Transverse colon (tissue), 4 donors: ENCODE measurements at regions not wholly inside any gene's neighbourhood (a gene's known extent, or its start where the extent isn't known, plus 50 kb on each side); places are given as distances from the start of the nearest gene placed in this dataset.
"Not testable (repeated sequence)": the region's sequence is repeated elsewhere in the genome, so short reads cannot be mapped to it uniquely, and the experiment has no call there.

Experiments used
- DNase-seq: peaks from one replicate; pipeline ENCODE4 v3.0.0-alpha.2; 2019
- H3K27ac ChIP-seq, 4 donors: fragments of 200-600 bp; sonication (generic); 2 replicates each; pipeline ENCODE4 v1.5.1; 2016 to 2018; ENCODE audit warnings: inconsistent platforms in 4 of 4
- H3K27me3 ChIP-seq: fragments of 200-600 bp; sonication (generic); 2 replicates; pipeline ENCODE4 v1.5.1; 2017; ENCODE audit warnings: inconsistent platforms
- H3K36me3 ChIP-seq, 4 donors: fragments of 200-600 bp; sonication (generic); 2 replicates each; pipeline ENCODE4 v1.5.1; 2017 to 2019; ENCODE audit warnings: inconsistent platforms in 4 of 4
- H3K4me1 ChIP-seq, 4 donors: fragments of 200-600 bp; sonication (generic); 2 replicates each; pipeline ENCODE4 v1.5.1; 2017 to 2020; ENCODE audit warnings: inconsistent platforms in 4 of 4
- H3K4me3 ChIP-seq, 4 donors: fragments of 200-600 bp; sonication (generic); 1 replicate in 1 of 4; 2 replicates in 3 of 4; pipeline versions ENCODE4 v1.5.1 to v1.6.1; 2017 to 2019; ENCODE audit warnings: inconsistent platforms in 4 of 4
- H3K9me3 ChIP-seq, 2 donors: fragments of 200-600 bp; sonication (generic); 2 replicates each; pipeline ENCODE4 v1.5.1; 2017 to 2019; ENCODE audit warnings: inconsistent platforms in 2 of 2
- EP300 ChIP-seq: sonication (generic); formaldehyde crosslinking; IDR thresholded peaks from one replicate; pipeline ENCODE4 v1.6.1; 2017; ENCODE audit warnings: antibody characterized with exemption, low read depth
- POLR2A ChIP-seq: fragments of 450-650 bp; IDR thresholded peaks from one replicate; pipeline ENCODE4 v1.6.1; 2016; ENCODE audit warnings: antibody characterized with exemption, mild to moderate bottlenecking, moderate library complexity
- POLR2AphosphoS5 ChIP-seq, 3 donors: sonication (generic); formaldehyde crosslinking; IDR thresholded peaks; one replicate each; pipeline ENCODE4 v1.6.1; 2016; ENCODE audit warnings: antibody characterized with exemption in 3 of 3
- WGBS, 2 donors: methylation state at CpG; one replicate each; pipeline ENCODE4 v1.1.5; 2018; ENCODE audit warnings: low coverage in 1 of 2; 5-methylcytosine and 5-hydroxymethylcytosine counted together
- in situ Hi-C, 4 donors: fragments of 200-750 bp; cut with MboI; loops; one replicate each; pipeline versions ENCODE4 v1.15.0 to v1.15.1; 2017; ENCODE audit warnings: low sequenced_read_pairs in 3 of 4, low pct_ligation_motif_present in 1 of 4, low pct_unique_long_range_greater_than_20kb in 1 of 4
- intact Hi-C: fragments of 100-400 bp; cut with DNase I; formaldehyde crosslinking; loops from one replicate; pipeline ENCODE4 v1.15.1; 2023; ENCODE audit warnings: low total_unique reads
- TF ChIP-seq, protein P1 (sequence below), 5 experiments: fragments of 200-600 bp in 3 of 5; fragments of 450-650 bp in 2 of 5; sonication (generic) in 3 of 5; IDR thresholded peaks; 1 replicate in 2 of 5; 2 replicates in 3 of 5; pipeline ENCODE4 v1.5.1; 2016 to 2017; ENCODE audit warnings: antibody characterized with exemption in 5 of 5, inconsistent platforms in 3 of 5, mild to moderate bottlenecking in 2 of 5, moderate library complexity in 1 of 5

DNA sequence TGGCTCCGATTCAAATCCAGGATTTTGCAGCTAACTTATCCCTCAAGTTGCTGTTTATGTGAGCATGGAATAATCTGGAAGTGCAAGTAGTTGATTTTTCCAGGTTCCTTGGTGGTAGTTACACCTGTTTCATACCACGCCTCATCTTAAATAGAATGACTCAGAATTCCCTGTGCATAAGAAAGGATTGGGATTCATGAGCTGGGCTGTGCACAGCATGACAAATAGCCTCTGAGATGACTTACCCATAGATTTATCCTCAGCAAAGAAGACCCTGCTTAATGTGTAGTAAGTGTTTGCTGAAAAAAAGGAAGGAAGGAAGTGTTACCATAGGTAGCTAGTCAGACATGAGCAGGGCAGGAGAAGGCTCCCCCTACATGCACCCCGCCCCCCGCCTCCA is 777.7 kb upstream of the ADGRL3 start:
- intact Hi-C loops (no loop called here), in situ Hi-C loops (no loop called here)
- Histone ChIP-seq H3K36me3 (no peaks in the 10 kb centered on the region), H3K4me3 (no peak overlapping the region), H3K9me3 (no peaks in the 10 kb centered on the region), H3K4me1 (no peaks in the 10 kb centered on the region), H3K27me3 (no peaks in the 10 kb centered on the region), H3K27ac (no peak overlapping the region)
- DNase-seq: no peak
- 77 to 90% methylated on average over 2 to 4 of the region's 4 CpGs for WGBS, 2 donors
- TF ChIP-seq, protein P1, sequence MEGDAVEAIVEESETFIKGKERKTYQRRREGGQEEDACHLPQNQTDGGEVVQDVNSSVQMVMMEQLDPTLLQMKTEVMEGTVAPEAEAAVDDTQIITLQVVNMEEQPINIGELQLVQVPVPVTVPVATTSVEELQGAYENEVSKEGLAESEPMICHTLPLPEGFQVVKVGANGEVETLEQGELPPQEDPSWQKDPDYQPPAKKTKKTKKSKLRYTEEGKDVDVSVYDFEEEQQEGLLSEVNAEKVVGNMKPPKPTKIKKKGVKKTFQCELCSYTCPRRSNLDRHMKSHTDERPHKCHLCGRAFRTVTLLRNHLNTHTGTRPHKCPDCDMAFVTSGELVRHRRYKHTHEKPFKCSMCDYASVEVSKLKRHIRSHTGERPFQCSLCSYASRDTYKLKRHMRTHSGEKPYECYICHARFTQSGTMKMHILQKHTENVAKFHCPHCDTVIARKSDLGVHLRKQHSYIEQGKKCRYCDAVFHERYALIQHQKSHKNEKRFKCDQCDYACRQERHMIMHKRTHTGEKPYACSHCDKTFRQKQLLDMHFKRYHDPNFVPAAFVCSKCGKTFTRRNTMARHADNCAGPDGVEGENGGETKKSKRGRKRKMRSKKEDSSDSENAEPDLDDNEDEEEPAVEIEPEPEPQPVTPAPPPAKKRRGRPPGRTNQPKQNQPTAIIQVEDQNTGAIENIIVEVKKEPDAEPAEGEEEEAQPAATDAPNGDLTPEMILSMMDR (IDR thresholded peaks at IDR 0.05): no peak

DNA sequence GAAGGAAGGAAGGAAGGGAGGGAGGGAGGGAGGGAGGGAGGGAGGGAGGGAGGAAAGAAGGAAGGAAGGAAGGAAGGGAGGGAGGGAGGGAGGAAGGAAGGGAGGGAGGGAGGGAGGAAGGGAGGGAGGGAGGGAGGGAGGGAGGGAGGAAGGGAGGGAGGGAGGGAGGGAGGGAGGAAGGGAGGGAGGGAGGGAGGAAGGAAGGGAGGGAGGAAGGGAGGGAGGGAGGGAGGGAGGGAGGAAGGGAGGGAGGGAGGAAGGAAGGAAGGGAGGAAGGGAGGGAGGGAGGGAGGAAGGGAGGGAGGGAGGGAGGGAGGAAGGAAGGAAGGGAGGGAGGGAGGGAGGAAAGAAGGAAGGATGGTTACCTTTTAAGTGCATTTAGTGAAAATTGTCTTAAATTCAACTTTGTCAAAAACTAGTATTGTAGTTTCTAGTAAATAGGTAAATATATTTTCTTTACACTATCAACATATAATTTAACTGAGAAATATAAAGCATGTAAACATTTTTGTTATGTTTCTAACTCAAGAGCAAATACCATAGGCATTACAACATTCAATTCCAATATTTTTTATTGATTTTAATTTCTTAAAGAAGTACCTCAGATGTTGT is 776.4 kb upstream of the ADGRL3 start:
- H3K4me3 ChIP-seq, DNase-seq, H3K27me3 ChIP-seq, in situ Hi-C loops, H3K27ac ChIP-seq, H3K36me3 ChIP-seq, intact Hi-C loops, H3K4me1 ChIP-seq, H3K9me3 ChIP-seq: not testable (repeated sequence)

DNA sequence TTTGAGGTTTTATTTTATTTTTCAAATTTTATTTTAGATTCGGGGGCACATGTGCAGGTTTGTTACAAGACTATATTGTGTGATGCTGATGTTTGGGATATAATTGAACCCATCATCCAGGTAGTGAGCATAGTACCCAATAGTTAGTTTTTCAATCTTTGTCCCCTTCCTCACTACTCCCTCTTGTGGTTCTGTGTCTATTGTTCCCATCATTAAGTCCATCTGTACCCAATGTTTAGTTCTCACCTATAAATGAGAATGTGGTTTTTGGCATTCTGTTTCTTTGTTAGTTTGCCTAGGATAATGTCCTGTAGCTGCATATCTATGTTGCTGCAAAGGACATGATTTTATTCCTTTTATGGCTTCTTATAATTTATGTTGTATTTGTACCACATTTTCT is 767.2 kb upstream of the ADGRL3 start:
- no peaks in the 10 kb centered on the region for H3K9me3 ChIP-seq
- no peak overlapping the region for H3K4me3 ChIP-seq
- no peaks in the 10 kb centered on the region for H3K27me3 ChIP-seq
- no peak overlapping the region for H3K27ac ChIP-seq
- TF ChIP-seq EP300 (no peak), POLR2A (no peak), POLR2AphosphoS5 (IDR thresholded peaks at IDR 0.05) (no peak)
- TF ChIP-seq, protein P1 (IDR thresholded peaks at IDR 0.05): no peak
- no peaks in the 10 kb centered on the region for H3K36me3 ChIP-seq
- 78 to 91% methylated on average over 1 of the region's 1 CpG for whole genome bisulfite sequencing, 2 donors
- DNase-seq: no peak
- no peaks in the 10 kb centered on the region for H3K4me1 ChIP-seq
- in situ Hi-C loops (no loop called here), intact Hi-C loops (loop anchor here (5.0 kb wide), 1 partner anchor 1519 kb away; no protein-coding TSS in a partner anchor)

DNA sequence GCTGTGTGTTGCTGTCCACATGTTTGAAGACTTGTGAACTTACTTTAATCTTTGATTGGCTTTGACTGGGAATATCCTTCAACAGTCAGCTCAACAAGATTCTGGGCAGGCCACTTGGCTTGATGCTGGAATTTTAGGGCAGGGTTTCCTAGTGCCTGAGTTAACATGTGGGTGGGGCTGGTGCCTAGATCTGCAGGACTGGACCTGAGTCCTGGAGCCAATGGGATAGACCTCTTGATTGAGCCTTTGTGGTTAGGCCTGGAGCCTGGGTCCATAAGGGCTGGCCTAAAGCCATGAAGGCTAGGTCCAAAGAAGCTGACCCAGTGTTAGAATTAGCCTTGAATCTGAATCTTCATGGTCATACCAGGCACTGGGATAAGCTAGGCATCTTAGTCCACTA is 757.1 kb upstream of the ADGRL3 start:
- Histone ChIP-seq H3K4me3 (no peak overlapping the region), H3K36me3 (no peaks in the 10 kb centered on the region), H3K9me3 (peaks cover 0 to 6% of the 10 kb centered on the region in 2 donors), H3K27ac (no peak overlapping the region), H3K4me1 (no peaks in the 10 kb centered on the region), H3K27me3 (no peaks in the 10 kb centered on the region)
- TF ChIP-seq, protein P1 (IDR thresholded peaks at IDR 0.05): no peak
- TF ChIP-seq EP300: no peak
- TF ChIP-seq POLR2AphosphoS5 (IDR thresholded peaks at IDR 0.05): no peak
- no peak for TF ChIP-seq POLR2A
- in situ Hi-C loops: no loop called here
- no peak for DNase-seq
- intact Hi-C loops: no loop called here

DNA sequence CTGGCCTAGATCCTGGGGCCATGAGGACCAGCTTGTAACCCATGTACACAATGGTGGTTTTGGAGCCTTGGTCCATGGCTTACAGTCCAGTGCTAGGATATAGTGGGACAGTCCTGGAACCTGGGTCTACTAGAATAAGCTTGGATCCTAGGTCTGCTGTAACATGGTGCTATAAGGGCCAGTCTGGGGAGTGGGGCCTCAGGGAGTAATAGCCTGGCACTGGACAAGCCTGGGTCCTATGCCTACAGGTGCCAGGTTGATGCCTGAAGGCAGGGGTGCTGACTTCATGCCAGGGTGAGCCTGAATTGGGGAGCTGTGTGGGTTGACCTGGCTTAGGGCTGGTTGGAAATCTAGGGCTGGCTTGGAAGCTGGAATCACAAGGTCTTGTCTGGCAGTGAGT is 756.3 kb upstream of the ADGRL3 start:
- Histone ChIP-seq H3K27me3 (no peaks in the 10 kb centered on the region), H3K9me3 (peaks cover 0 to 6% of the 10 kb centered on the region in 2 donors), H3K4me3 (no peak overlapping the region), H3K27ac (no peak overlapping the region), H3K4me1 (no peaks in the 10 kb centered on the region), H3K36me3 (no peaks in the 10 kb centered on the region)
- in situ Hi-C loops (no loop called here), intact Hi-C loops (no loop called here)
- no peak for DNase-seq
- TF ChIP-seq, protein P1 (IDR thresholded peaks at IDR 0.05): no peak
- TF ChIP-seq POLR2AphosphoS5 (IDR thresholded peaks at IDR 0.05): no peak
